ENCODE measurements at regions not wholly inside any gene's neighbourhood (a gene's known extent, or its start where the extent isn't known, plus 50 kb on each side); places are given as distances from the start of the nearest gene placed in this dataset.
"Not testable (repeated sequence)": the region's sequence is repeated elsewhere in the genome, so short reads cannot be mapped to it uniquely, and the experiment has no call there.

- in situ Hi-C loops (cut with MboI; ENCODE audit: low sequenced_read_pairs in 4 of 4) = no loop called here
- H3K9me3 ChIP-seq = no peaks in the 10 kb centered on the region
- ATAC-seq = no peak
Measured at GRCh38 chr11:115611343-115611742, 107.1 kb upstream of the CADM1 start.

GRCh38 chr11:115610908-115611307 lies 106.7 kb upstream of the CADM1 start:
- Histone ChIP-seq H3K9me3 (no peaks in the 10 kb centered on the region), H3K27me3 (no peaks in the 10 kb centered on the region), H3K4me3 (no peak overlapping the region), H3K27ac (no peak overlapping the region), H3K36me3 (no peaks in the 10 kb centered on the region), H3K4me1 (peaks cover 18 to 23% of the 10 kb centered on the region in 2 donors)
- ATAC-seq = no peak
- no peak for DNase-seq
- TF ChIP-seq CTCF (IDR thresholded peaks at IDR 0.05 in 4 of 5, conservative IDR thresholded peaks at IDR 0.05 in 1 of 5) (no peak), POLR2A (IDR thresholded peaks at IDR 0.05) (no peak)
- in situ Hi-C loops (cut with MboI; ENCODE audit: low sequenced_read_pairs in 4 of 4) = no loop called here
- intact Hi-C loops (cut with DNase I; ENCODE audit: low total_unique reads) = no loop called here

More at GRCh38 chr11:115611343-115611742, 107.1 kb upstream of the CADM1 start:
- no peaks in the 10 kb centered on the region for H3K36me3 ChIP-seq
- peaks cover 18 to 23% of the 10 kb centered on the region in 2 donors for H3K4me1 ChIP-seq
- H3K4me3 ChIP-seq = no peak overlapping the region
- no peak for TF ChIP-seq CTCF (IDR thresholded peaks at IDR 0.05 in 4 of 5, conservative IDR thresholded peaks at IDR 0.05 in 1 of 5)
- no peak for TF ChIP-seq POLR2A (IDR thresholded peaks at IDR 0.05)
- intact Hi-C loops (cut with DNase I; ENCODE audit: low total_unique reads) = no loop called here
- H3K27ac ChIP-seq = no peak overlapping the region
- DNase-seq = no peak
- H3K27me3 ChIP-seq = no peaks in the 10 kb centered on the region

GRCh38 chr11:115610234-115610633 lies 106.0 kb upstream of the CADM1 start:
- H3K27ac ChIP-seq; H3K9me3 ChIP-seq; ATAC-seq; in situ Hi-C loops (cut with MboI; ENCODE audit: low sequenced_read_pairs in 4 of 4); H3K27me3 ChIP-seq; DNase-seq; H3K4me3 ChIP-seq; intact Hi-C loops (cut with DNase I; ENCODE audit: low total_unique reads); H3K36me3 ChIP-seq: not testable (repeated sequence)
- peaks cover 18 to 23% of the 10 kb centered on the region in 2 donors for H3K4me1 ChIP-seq

- Histone ChIP-seq H3K36me3 (no peaks in the 10 kb centered on the region), H3K27ac (no peak overlapping the region), H3K4me3 (no peak overlapping the region), H3K4me1 (peaks cover 18 to 23% of the 10 kb centered on the region in 2 donors), H3K27me3 (no peaks in the 10 kb centered on the region), H3K9me3 (no peaks in the 10 kb centered on the region)
- ATAC-seq = no peak
- in situ Hi-C loops (cut with MboI; ENCODE audit: low sequenced_read_pairs in 4 of 4) (no loop called here), intact Hi-C loops (cut with DNase I; ENCODE audit: low total_unique reads) (loop anchor here (5.0 kb wide), 1 partner anchor 153 kb away; no protein-coding TSS in a partner anchor)
- TF ChIP-seq CTCF (IDR thresholded peaks at IDR 0.05 in 4 of 5, conservative IDR thresholded peaks at IDR 0.05 in 1 of 5) = no peak
- DNase-seq = no peak
Measured at GRCh38 chr11:115608976-115609375, 104.8 kb upstream of the CADM1 start.

GRCh38 chr11:115607621-115608221 lies 103.5 kb upstream of the CADM1 start:
- H3K36me3 ChIP-seq = no peaks in the 10 kb centered on the region
- H3K4me3 ChIP-seq = peak overlapping the region in 1 of 4 donors; percentile 6
- ATAC-seq = peak; percentile 84 to 87
- in situ Hi-C loops (cut with MboI; ENCODE audit: low sequenced_read_pairs in 4 of 4) = no loop called here
- peak overlapping the region in 2 of 4 donors; percentile 40 to 49 for H3K27ac ChIP-seq
- peak; percentile 13 to 58 for DNase-seq
- TF ChIP-seq POLR2A (IDR thresholded peaks at IDR 0.05) (no peak), CTCF (IDR thresholded peaks at IDR 0.05 in 4 of 5, conservative IDR thresholded peaks at IDR 0.05 in 1 of 5) (no peak)
- H3K9me3 ChIP-seq = no peaks in the 10 kb centered on the region
- H3K4me1 ChIP-seq = peaks cover 18% of the 10 kb centered on the region in 2 donors
- intact Hi-C loops (cut with DNase I; ENCODE audit: low total_unique reads) = loop anchor here (5.0 kb wide), 1 partner anchor 155 kb away; no protein-coding TSS in a partner anchor
- H3K27me3 ChIP-seq = no peaks in the 10 kb centered on the region

Measured in gastrocnemius medialis (tissue), 4 donors.